Activated CD4-positive, alpha-beta T cell treated with anti-CD3 and anti-CD28 coated beads for 36 hours (primary cell): ENCODE measurements at regions not wholly inside any gene's neighbourhood (a gene's known extent, or its start where the extent isn't known, plus 50 kb on each side); places are given as distances from the start of the nearest gene placed in this dataset.
"Not testable (repeated sequence)": the region's sequence is repeated elsewhere in the genome, so short reads cannot be mapped to it uniquely, and the experiment has no call there.

ENCODE experiments used
- ATAC-seq: fragments of 200-7000 bp; cut with Tn5 transposase; one replicate; pipeline ENCODE4 v1.10.0; 2021; ENCODE audit warnings: mild to moderate bottlenecking, moderate library complexity
- CTCF ChIA-PET: fragments of 350-600 bp; sonication (Branson Sonifier 250); formaldehyde crosslinking; loops from one replicate; lab custom pipeline; 2021; ENCODE audit warnings: antibody characterized with exemption; lab: Charles Lee
- POLR2A ChIA-PET: fragments of 350-600 bp; sonication (Branson Sonifier 250); formaldehyde crosslinking; loops from one replicate; lab custom pipeline; 2021; ENCODE audit warnings: antibody characterized with exemption, inconsistent platforms; lab: Charles Lee
- DNase-seq: peaks from one replicate; pipeline ENCODE4 v3.0.0-alpha.2; 2020
- H3K27ac Mint-ChIP-seq: one replicate; pipeline ENCODE4 v1.8.0; 2021; ENCODE audit warnings: mixed read lengths
- H3K27me3 Mint-ChIP-seq: one replicate; pipeline ENCODE4 v1.8.0; 2021; ENCODE audit warnings: mixed read lengths
- H3K36me3 Mint-ChIP-seq: one replicate; pipeline ENCODE4 v1.8.0; 2021; ENCODE audit warnings: low read depth, mixed read lengths
- H3K4me1 Mint-ChIP-seq: one replicate; pipeline ENCODE4 v1.8.0; 2021; ENCODE audit warnings: mixed read lengths
- H3K4me3 Mint-ChIP-seq: one replicate; pipeline ENCODE4 v1.8.0; 2021; ENCODE audit warnings: mild to moderate bottlenecking, moderate library complexity, mixed read lengths
- H3K9me3 Mint-ChIP-seq: one replicate; pipeline ENCODE4 v1.8.0; 2021; ENCODE audit warnings: low read depth, mixed read lengths
- intact Hi-C, 2 experiments: fragments of 100-400 bp; cut with DNase I in 1 of 2; cut with micrococcal nuclease in 1 of 2; formaldehyde crosslinking; loops; one replicate each; pipeline versions ENCODE4 v1.14.2 to v1.15.1; 2022 to 2024; cut with DNase I, micrococcal nuclease

GRCh38 chr1:38173157-38173831 lies 126.7 kb upstream of the POU3F1 start:
- POLR2A ChIA-PET: no interaction called here
- ATAC-seq (no peak), DNase-seq (no peak)
- H3K4me1 Mint-ChIP-seq: no peaks in the 10 kb centered on the region
- CTCF ChIA-PET: interaction anchor here (0.7 kb wide), 1 partner anchor 79 kb away, joined by 3 read pairs; no protein-coding TSS in a partner anchor
- peaks cover 1% of the 10 kb centered on the region for H3K27me3 Mint-ChIP-seq
- no peaks in the 10 kb centered on the region for H3K9me3 Mint-ChIP-seq
- H3K27ac Mint-ChIP-seq: no peak overlapping the region
- no peaks in the 10 kb centered on the region for H3K36me3 Mint-ChIP-seq
- intact Hi-C loops: no loop called here
- no peak overlapping the region for H3K4me3 Mint-ChIP-seq

- DNase-seq: no peak
- Mint-ChIP-seq H3K36me3 (no peaks in the 10 kb centered on the region), H3K4me3 (no peak overlapping the region), H3K27ac (no peak overlapping the region), H3K27me3 (peaks cover 12% of the 10 kb centered on the region), H3K9me3 (no peaks in the 10 kb centered on the region), H3K4me1 (no peaks in the 10 kb centered on the region)
- ChIA-PET POLR2A (no interaction called here), CTCF (no interaction called here)
- intact Hi-C loops: no loop called here
- ATAC-seq: no peak
These were observed 122.5 kb upstream of the POU3F1 start for GRCh38 chr1:38169121-38169520.

DNA sequence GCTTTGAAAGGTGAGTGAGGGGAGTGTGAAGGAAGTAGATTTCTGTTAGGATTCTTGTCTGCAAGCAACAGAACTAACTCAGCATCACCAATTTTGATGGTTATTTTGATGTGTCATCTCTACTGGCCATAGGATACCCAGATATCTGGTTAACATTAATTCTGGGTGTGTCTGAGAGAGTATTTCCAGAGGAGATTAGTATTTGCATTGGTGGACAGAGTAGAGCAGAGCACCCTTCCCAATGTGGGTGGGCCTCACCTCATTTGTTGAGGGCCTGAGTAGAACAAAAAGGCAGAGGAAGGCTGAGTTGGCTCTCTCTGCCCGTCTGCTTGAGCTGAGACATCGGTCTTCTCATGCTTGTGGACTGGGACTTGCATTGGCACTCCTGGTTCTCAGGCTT lies 121.8 kb upstream of the POU3F1 start:
- no peak for ATAC-seq
- Mint-ChIP-seq H3K27me3 (peaks cover 18% of the 10 kb centered on the region), H3K9me3 (no peaks in the 10 kb centered on the region), H3K36me3 (no peaks in the 10 kb centered on the region), H3K4me1 (no peaks in the 10 kb centered on the region), H3K27ac (no peak overlapping the region), H3K4me3 (no peak overlapping the region)
- POLR2A ChIA-PET: no interaction called here
- no peak for DNase-seq
- CTCF ChIA-PET: no interaction called here
- intact Hi-C loops: no loop called here

- H3K36me3 Mint-ChIP-seq: no peaks in the 10 kb centered on the region
- H3K4me1 Mint-ChIP-seq: no peaks in the 10 kb centered on the region
- no peak for ATAC-seq
- no peak overlapping the region for H3K27ac Mint-ChIP-seq
- no peak for DNase-seq
- ChIA-PET CTCF (no interaction called here), POLR2A (no interaction called here)
- intact Hi-C loops: no loop called here
- H3K27me3 Mint-ChIP-seq: peaks cover 19% of the 10 kb centered on the region
- no peaks in the 10 kb centered on the region for H3K9me3 Mint-ChIP-seq
- no peak overlapping the region for H3K4me3 Mint-ChIP-seq
These were observed 119.9 kb upstream of the POU3F1 start for GRCh38 chr1:38166461-38166860.

DNA sequence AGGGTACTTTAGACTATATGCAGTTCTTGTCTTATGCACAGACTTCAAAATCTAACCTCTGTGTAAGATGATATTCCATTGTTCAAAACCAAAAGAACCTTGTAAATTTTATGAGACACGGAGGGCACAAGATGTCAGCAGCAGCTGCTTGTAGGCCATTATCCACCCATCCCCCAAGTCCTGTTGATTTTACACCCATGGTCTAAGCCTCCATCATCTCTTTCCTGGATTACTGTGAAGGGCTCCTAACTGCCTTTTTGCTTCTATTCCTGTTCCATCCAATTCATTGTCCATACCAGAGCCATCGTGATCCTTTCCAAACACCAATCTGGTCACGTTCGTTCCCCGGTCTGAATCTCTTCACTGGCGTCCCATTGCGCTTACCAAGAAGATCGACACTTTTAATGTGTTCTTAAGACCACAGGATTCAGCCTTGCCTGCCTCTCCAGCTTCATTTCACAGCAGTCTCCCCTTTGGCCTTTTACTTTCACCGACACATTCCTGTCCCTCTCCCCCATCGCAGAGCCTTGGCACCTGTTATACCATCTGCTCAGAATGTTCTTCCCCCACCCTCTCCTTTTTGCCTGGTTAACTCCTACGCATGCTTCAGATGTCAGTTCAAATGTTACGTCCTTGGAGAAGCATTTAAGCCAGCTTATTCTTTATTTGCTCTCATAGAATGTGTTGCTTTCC lies 107.3 kb upstream of the POU3F1 start:
- no peak overlapping the region for H3K4me3 Mint-ChIP-seq
- ChIA-PET CTCF (interaction anchor here (0.6 kb wide), 1 partner anchor 719 kb away, joined by 3 read pairs; no protein-coding TSS in a partner anchor), POLR2A (no interaction called here)
- peaks cover 2% of the 10 kb centered on the region for H3K9me3 Mint-ChIP-seq
- H3K4me1 Mint-ChIP-seq: no peaks in the 10 kb centered on the region
- intact Hi-C loops: no loop called here
- peaks cover 23% of the 10 kb centered on the region for H3K27me3 Mint-ChIP-seq
- no peak for ATAC-seq
- H3K36me3 Mint-ChIP-seq: no peaks in the 10 kb centered on the region
- no peak for DNase-seq
- no peak overlapping the region for H3K27ac Mint-ChIP-seq

- Mint-ChIP-seq H3K4me3 (no peak overlapping the region), H3K27me3 (peaks cover 25% of the 10 kb centered on the region), H3K27ac (no peak overlapping the region), H3K4me1 (no peaks in the 10 kb centered on the region), H3K9me3 (peaks cover 2% of the 10 kb centered on the region), H3K36me3 (no peaks in the 10 kb centered on the region)
- CTCF ChIA-PET: interaction anchor here (1.1 kb wide), 1 partner anchor 17 kb away, joined by 3 read pairs; no protein-coding TSS in a partner anchor
- no peak for DNase-seq
- POLR2A ChIA-PET: no interaction called here
- intact Hi-C loops: no loop called here
- no peak for ATAC-seq
These were observed 106.6 kb upstream of the POU3F1 start for GRCh38 chr1:38153066-38153777.

GRCh38 chr1:38152351-38153065 lies 105.9 kb upstream of the POU3F1 start:
- ChIA-PET CTCF (interaction anchor here (1.1 kb wide), 1 partner anchor 18 kb away, joined by 3 read pairs; no protein-coding TSS in a partner anchor), POLR2A (no interaction called here)
- no peak overlapping the region for H3K27ac Mint-ChIP-seq
- H3K36me3 Mint-ChIP-seq: no peaks in the 10 kb centered on the region
- intact Hi-C loops: no loop called here
- no peaks in the 10 kb centered on the region for H3K4me1 Mint-ChIP-seq
- H3K9me3 Mint-ChIP-seq: peaks cover 2% of the 10 kb centered on the region
- no peak for ATAC-seq
- peaks cover 25% of the 10 kb centered on the region for H3K27me3 Mint-ChIP-seq
- DNase-seq: no peak
- H3K4me3 Mint-ChIP-seq: no peak overlapping the region

GRCh38 chr1:38151399-38151798 lies 104.8 kb upstream of the POU3F1 start:
- no peak for DNase-seq
- Mint-ChIP-seq H3K9me3 (peaks cover 2% of the 10 kb centered on the region), H3K4me3 (no peak overlapping the region), H3K27me3 (peaks cover 25% of the 10 kb centered on the region), H3K4me1 (no peaks in the 10 kb centered on the region), H3K27ac (no peak overlapping the region), H3K36me3 (no peaks in the 10 kb centered on the region)
- CTCF ChIA-PET: no interaction called here
- POLR2A ChIA-PET: no interaction called here
- intact Hi-C loops: no loop called here
- ATAC-seq: no peak

- peaks cover 33% of the 10 kb centered on the region for H3K27me3 Mint-ChIP-seq
- DNase-seq, POLR2A ChIA-PET, ATAC-seq, H3K4me3 Mint-ChIP-seq, H3K36me3 Mint-ChIP-seq, intact Hi-C loops, H3K4me1 Mint-ChIP-seq, H3K9me3 Mint-ChIP-seq, H3K27ac Mint-ChIP-seq, CTCF ChIA-PET: not testable (repeated sequence)
These were observed 99.5 kb upstream of the POU3F1 start for GRCh38 chr1:38146079-38146478.

DNA sequence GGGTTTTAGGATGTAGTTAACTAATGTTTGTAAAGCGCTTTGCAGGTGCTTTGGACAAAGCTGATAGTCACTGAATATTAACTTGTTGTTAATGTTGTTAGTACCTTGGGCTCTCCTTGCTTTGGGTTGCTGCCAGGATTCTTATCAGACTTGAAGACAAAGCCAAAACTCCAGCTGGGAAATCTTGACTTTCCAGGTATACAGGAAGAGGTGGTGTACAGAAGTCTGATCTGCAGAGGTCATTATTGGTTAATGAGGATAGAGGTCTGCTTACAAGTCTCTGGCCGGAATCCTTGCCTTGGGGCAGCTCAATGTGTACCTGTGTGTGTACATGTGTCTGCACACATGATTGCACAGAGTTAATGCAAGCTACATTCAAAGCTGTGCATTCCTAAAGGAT lies 96.0 kb upstream of the POU3F1 start:
- H3K4me3 Mint-ChIP-seq: no peak overlapping the region
- ATAC-seq (no peak), DNase-seq (no peak)
- no peaks in the 10 kb centered on the region for H3K36me3 Mint-ChIP-seq
- no peak overlapping the region for H3K27ac Mint-ChIP-seq
- ChIA-PET CTCF (no interaction called here), POLR2A (no interaction called here)
- no peaks in the 10 kb centered on the region for H3K4me1 Mint-ChIP-seq
- H3K27me3 Mint-ChIP-seq: peaks cover 41% of the 10 kb centered on the region
- intact Hi-C loops: no loop called here
- peaks cover 7% of the 10 kb centered on the region for H3K9me3 Mint-ChIP-seq

GRCh38 chr1:38141483-38141882 lies 94.9 kb upstream of the POU3F1 start:
- CTCF ChIA-PET: no interaction called here
- Mint-ChIP-seq H3K27me3 (peaks cover 51% of the 10 kb centered on the region), H3K4me3 (no peak overlapping the region), H3K4me1 (no peaks in the 10 kb centered on the region), H3K27ac (no peak overlapping the region), H3K9me3 (peaks cover 7% of the 10 kb centered on the region), H3K36me3 (no peaks in the 10 kb centered on the region)
- ATAC-seq: no peak
- intact Hi-C loops: no loop called here
- POLR2A ChIA-PET: no interaction called here
- no peak for DNase-seq
